ENCODE measurements at regions not wholly inside any gene's neighbourhood (a gene's known extent, or its start where the extent isn't known, plus 50 kb on each side); places are given as distances from the start of the nearest gene placed in this dataset.

DNA sequence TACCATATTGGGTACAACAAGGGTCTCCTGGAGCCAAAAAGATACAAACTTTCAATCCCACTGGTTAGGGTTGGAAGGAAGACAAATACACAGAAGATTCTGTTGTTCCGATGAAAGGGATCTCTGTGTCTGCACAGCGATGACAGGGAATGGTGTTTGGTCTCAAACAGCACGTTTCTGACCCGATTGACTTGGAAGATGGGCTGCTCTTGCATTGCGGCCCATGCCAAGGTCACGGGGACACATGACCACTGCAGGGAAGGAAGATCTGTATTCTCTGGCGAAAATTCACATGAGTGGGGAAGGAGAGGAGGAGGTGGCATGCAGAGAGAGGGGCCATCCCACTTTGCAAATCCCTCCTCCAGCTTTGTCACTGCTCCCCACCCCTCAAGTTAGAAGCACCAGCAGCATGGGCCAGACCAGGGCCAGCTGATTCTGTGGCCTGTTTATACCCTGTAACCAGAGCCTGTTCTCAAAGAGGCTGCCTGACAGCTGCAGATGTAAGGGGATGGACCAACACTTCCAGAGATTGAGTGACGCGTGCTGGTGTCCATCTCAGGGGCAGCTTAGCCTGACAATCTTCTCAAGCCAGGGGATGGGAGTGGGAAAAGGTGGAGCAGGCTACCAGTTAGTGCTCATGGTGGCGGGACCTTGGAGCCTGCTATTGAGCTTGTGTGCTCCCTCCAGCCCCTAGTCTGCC is 57.2 kb downstream of the TNP1 start:
- Histone ChIP-seq H3K27me3 (replicated peaks in 1 of 7) (no peaks in the 10 kb centered on the region), H3K4me1 (no peaks in the 10 kb centered on the region), H3K36me3 (no peaks in the 10 kb centered on the region), H3K9me3 (no peaks in the 10 kb centered on the region), H3K27ac (no peak overlapping the region), H3K4me3 (no peak overlapping the region)
- DNase-seq = no peak
- intact Hi-C loops (cut with DNase I; ENCODE audit: low total_unique reads) = no loop called here
- WGBS, 5 donors = 89 to 95% (median 91%) methylated on average over 8 to 10 of the region's 10 CpGs
- TF ChIP-seq CTCF (IDR thresholded peaks at IDR 0.05 in 8 of 11, conservative IDR thresholded peaks at IDR 0.05 in 3 of 11) = no peak
- TF ChIP-seq POLR2A (IDR thresholded peaks at IDR 0.05) = no peak
- TF ChIP-seq POLR2AphosphoS5 (IDR thresholded peaks at IDR 0.05) = no peak

DNA sequence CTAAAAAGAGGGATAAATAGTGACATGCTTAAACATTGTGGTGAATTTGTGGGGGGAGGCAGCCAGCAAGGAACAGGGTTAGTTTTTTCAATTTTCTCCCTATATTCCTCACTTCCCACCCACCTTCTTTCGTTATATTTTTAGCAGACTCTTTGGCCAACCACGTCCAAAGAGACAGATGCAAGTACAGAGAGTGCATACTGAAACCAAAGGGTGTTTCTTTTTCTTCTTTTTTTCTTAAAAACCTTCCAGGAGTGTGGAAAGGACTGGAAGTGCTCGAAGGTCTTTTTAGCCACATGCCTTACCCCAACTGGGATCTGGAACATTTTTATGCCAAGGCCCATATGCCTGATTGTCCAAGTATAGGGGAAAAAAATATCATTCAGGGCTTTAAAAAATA is 59.0 kb downstream of the TNP1 start:
- Histone ChIP-seq H3K9me3 (no peaks in the 10 kb centered on the region), H3K36me3 (no peaks in the 10 kb centered on the region), H3K27me3 (replicated peaks in 1 of 7) (no peaks in the 10 kb centered on the region), H3K27ac (no peak overlapping the region), H3K4me1 (no peaks in the 10 kb centered on the region), H3K4me3 (no peak overlapping the region)
- intact Hi-C loops (cut with DNase I; ENCODE audit: low total_unique reads) = no loop called here
- no peak for DNase-seq
- WGBS, 5 donors = 60 to 75% (median 63%) methylated on average over 3 of the region's 3 CpGs
- no peak for TF ChIP-seq POLR2AphosphoS5 (IDR thresholded peaks at IDR 0.05)
- TF ChIP-seq CTCF (IDR thresholded peaks at IDR 0.05 in 8 of 11, conservative IDR thresholded peaks at IDR 0.05 in 3 of 11) = no peak
- TF ChIP-seq POLR2A (IDR thresholded peaks at IDR 0.05) = no peak

DNA sequence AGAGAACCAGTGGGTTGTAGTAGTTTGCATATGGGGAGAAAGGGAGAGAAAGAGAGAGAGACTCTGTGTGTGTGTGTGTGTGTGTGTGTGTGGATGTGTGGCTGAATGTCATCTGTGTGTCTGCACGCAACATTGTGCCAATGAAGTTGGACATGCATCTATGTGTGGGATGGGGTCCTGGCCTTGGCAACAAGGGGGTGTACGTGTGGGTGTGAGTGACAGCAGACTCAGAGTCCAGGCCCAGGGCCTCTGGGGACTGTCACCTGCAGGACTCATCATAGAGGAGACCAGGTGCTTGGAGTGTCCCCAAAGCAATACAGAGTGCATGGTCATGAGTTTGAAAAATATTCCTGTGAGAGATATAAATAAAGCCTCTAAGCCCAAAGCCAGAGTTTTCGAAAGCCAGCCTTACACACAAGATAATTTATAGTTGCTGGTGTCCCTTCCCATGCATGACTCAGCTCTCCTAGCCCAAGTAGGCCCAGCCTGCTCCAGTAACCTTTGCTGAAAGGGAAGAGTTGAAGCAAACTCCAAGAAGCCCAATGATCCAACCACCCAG is 59.9 kb downstream of the TNP1 start:
- 67 to 91% (median 82%) methylated on average over 3 of the region's 3 CpGs for WGBS, 5 donors
- H3K9me3 ChIP-seq = no peaks in the 10 kb centered on the region
- intact Hi-C loops (cut with DNase I; ENCODE audit: low total_unique reads) = no loop called here
- H3K4me3 ChIP-seq = no peak overlapping the region
- H3K4me1 ChIP-seq = no peaks in the 10 kb centered on the region
- DNase-seq = no peak
- no peak overlapping the region for H3K27ac ChIP-seq
- no peaks in the 10 kb centered on the region for H3K36me3 ChIP-seq
- TF ChIP-seq POLR2A (IDR thresholded peaks at IDR 0.05) = no peak
- TF ChIP-seq POLR2AphosphoS5 (IDR thresholded peaks at IDR 0.05) = no peak
- TF ChIP-seq CTCF (IDR thresholded peaks at IDR 0.05 in 8 of 11, conservative IDR thresholded peaks at IDR 0.05 in 3 of 11) = no peak
- no peaks in the 10 kb centered on the region for H3K27me3 ChIP-seq (replicated peaks in 1 of 7)

GRCh38 chr2:216796115-216796840 is 63.6 kb downstream of the TNP1 start:
- intact Hi-C loops (cut with DNase I; ENCODE audit: low total_unique reads) = no loop called here
- Histone ChIP-seq H3K27me3 (replicated peaks in 1 of 7) (peaks cover 0 to 4% (median 0%) of the 10 kb centered on the region in 7 donors), H3K27ac (no peak overlapping the region), H3K4me1 (no peaks in the 10 kb centered on the region), H3K9me3 (no peaks in the 10 kb centered on the region), H3K36me3 (no peaks in the 10 kb centered on the region), H3K4me3 (no peak overlapping the region)
- WGBS, 5 donors = 93 to 96% (median 95%) methylated on average over 10 of the region's 10 CpGs
- TF ChIP-seq POLR2A (IDR thresholded peaks at IDR 0.05) (no peak), POLR2AphosphoS5 (IDR thresholded peaks at IDR 0.05) (no peak), CTCF (IDR thresholded peaks at IDR 0.05 in 8 of 11, conservative IDR thresholded peaks at IDR 0.05 in 3 of 11) (no peak)
- no peak for DNase-seq

Measured in spleen (tissue), 11 donors.